ENCODE measurements at regions not wholly inside any gene's neighbourhood (a gene's known extent, or its start where the extent isn't known, plus 50 kb on each side); places are given as distances from the start of the nearest gene placed in this dataset.

- Histone ChIP-seq H3K9me3 (replicated peaks; ENCODE audit: insufficient read depth, low read length) (no peaks in the 10 kb centered on the region), H3K79me2 (ENCODE audit: low read length) (no peaks in the 10 kb centered on the region), H3K4me1 (ENCODE audit: low read length) (no peaks in the 10 kb centered on the region), H3K9ac (ENCODE audit: low read length) (no peak overlapping the region), H3K9me2 (replicated peaks; ENCODE audit: insufficient read depth, low read length) (no peaks in the 10 kb centered on the region), H3K4me3 (ENCODE audit: low read length) (no peak overlapping the region), H3K36me3 (replicated peaks; ENCODE audit: insufficient read depth, low read length) (no peaks in the 10 kb centered on the region), H3K4me2 (ENCODE audit: low read depth, low read length) (peak overlapping the region; percentile 19; the same call in 1 of the 2 replicates), H4K20me1 (ENCODE audit: insufficient read depth, low read length) (no peaks in the 10 kb centered on the region), H3K27ac (ENCODE audit: low read length) (no peak overlapping the region), H2AFZ (ENCODE audit: low read length) (no peak overlapping the region), H3F3A (ENCODE audit: insufficient read depth, low read length) (no peaks in the 10 kb centered on the region), H3K27me3 (replicated peaks; ENCODE audit: insufficient read depth, low read length) (no peaks in the 10 kb centered on the region)
- DNase-seq = peak; percentile 77
- peak; percentile 96 for TF ChIP-seq CTCF (IDR thresholded peaks at IDR 0.05; ENCODE audit: low read length)
- no peak for TF ChIP-seq EZH2 (optimal IDR thresholded peaks at IDR 0.05; ENCODE audit: low read depth, low read length)
- no peak for TF ChIP-seq EZH2phosphoT487 (IDR thresholded peaks at IDR 0.05; ENCODE audit: low read length)
Measured at GRCh38 chr7:123367484-123368122, 166.8 kb downstream of the IQUB start.

- Histone ChIP-seq H3K4me3 (ENCODE audit: low read length) (no peak overlapping the region), H3K79me2 (ENCODE audit: low read length) (no peaks in the 10 kb centered on the region), H3K9ac (ENCODE audit: low read length) (no peak overlapping the region), H3K4me2 (ENCODE audit: low read depth, low read length) (no peak overlapping the region), H4K20me1 (ENCODE audit: insufficient read depth, low read length) (no peaks in the 10 kb centered on the region), H3K36me3 (replicated peaks; ENCODE audit: insufficient read depth, low read length) (no peaks in the 10 kb centered on the region), H2AFZ (ENCODE audit: low read length) (no peak overlapping the region), H3K9me3 (replicated peaks; ENCODE audit: insufficient read depth, low read length) (no peaks in the 10 kb centered on the region), H3K27ac (ENCODE audit: low read length) (no peak overlapping the region), H3K9me2 (replicated peaks; ENCODE audit: insufficient read depth, low read length) (no peaks in the 10 kb centered on the region), H3K4me1 (ENCODE audit: low read length) (no peaks in the 10 kb centered on the region), H3F3A (ENCODE audit: insufficient read depth, low read length) (no peaks in the 10 kb centered on the region), H3K27me3 (replicated peaks; ENCODE audit: insufficient read depth, low read length) (no peaks in the 10 kb centered on the region)
- DNase-seq = no peak
- TF ChIP-seq EZH2phosphoT487 (IDR thresholded peaks at IDR 0.05; ENCODE audit: low read length) = no peak
- no peak for TF ChIP-seq EZH2 (optimal IDR thresholded peaks at IDR 0.05; ENCODE audit: low read depth, low read length)
- no peak for TF ChIP-seq CTCF (IDR thresholded peaks at IDR 0.05; ENCODE audit: low read length)
Measured at GRCh38 chr7:123367031-123367430, 167.3 kb upstream of the SLC13A1 start.

GRCh38 chr7:123366626-123367025 is 166.9 kb upstream of the SLC13A1 start:
- Histone ChIP-seq H3K36me3 (replicated peaks; ENCODE audit: insufficient read depth, low read length) (no peaks in the 10 kb centered on the region), H3K4me3 (ENCODE audit: low read length) (no peak overlapping the region), H3K9ac (ENCODE audit: low read length) (no peak overlapping the region), H4K20me1 (ENCODE audit: insufficient read depth, low read length) (no peaks in the 10 kb centered on the region), H3K79me2 (ENCODE audit: low read length) (no peaks in the 10 kb centered on the region), H3K4me1 (ENCODE audit: low read length) (no peaks in the 10 kb centered on the region), H3K9me3 (replicated peaks; ENCODE audit: insufficient read depth, low read length) (no peaks in the 10 kb centered on the region), H3K27ac (ENCODE audit: low read length) (no peak overlapping the region), H3K9me2 (replicated peaks; ENCODE audit: insufficient read depth, low read length) (no peaks in the 10 kb centered on the region), H2AFZ (ENCODE audit: low read length) (no peak overlapping the region), H3K4me2 (ENCODE audit: low read depth, low read length) (no peak overlapping the region), H3F3A (ENCODE audit: insufficient read depth, low read length) (no peaks in the 10 kb centered on the region), H3K27me3 (replicated peaks; ENCODE audit: insufficient read depth, low read length) (no peaks in the 10 kb centered on the region)
- TF ChIP-seq EZH2phosphoT487 (IDR thresholded peaks at IDR 0.05; ENCODE audit: low read length) (no peak), EZH2 (optimal IDR thresholded peaks at IDR 0.05; ENCODE audit: low read depth, low read length) (no peak), CTCF (IDR thresholded peaks at IDR 0.05; ENCODE audit: low read length) (no peak)
- no peak for DNase-seq

All from MM.1S (cell line).